Neural progenitor cell (in vitro differentiated cells): ENCODE measurements at regions not wholly inside any gene's neighbourhood (a gene's known extent, or its start where the extent isn't known, plus 50 kb on each side); places are given as distances from the start of the nearest gene placed in this dataset.

Experiments
- EZH2 ChIP-seq: fragments of 200-600 bp; sonication (generic); IDR thresholded peaks from 2 replicates; pipeline ENCODE4 v1.6.1; 2017; ENCODE audit warnings: antibody characterized with exemption, mild to moderate bottlenecking, moderate library complexity
- EZH2phosphoT487 ChIP-seq: fragments of 200-600 bp; sonication (generic); IDR thresholded peaks from 2 replicates; pipeline ENCODE4 v1.6.1; 2017; ENCODE audit warnings: antibody characterized with exemption
- TF ChIP-seq, protein P1 (sequence below): fragments of 200-600 bp; sonication (generic); IDR thresholded peaks from 2 replicates; pipeline ENCODE4 v1.5.1; 2017; ENCODE audit warnings: antibody characterized with exemption, mild to moderate bottlenecking

- TF ChIP-seq, protein P1, sequence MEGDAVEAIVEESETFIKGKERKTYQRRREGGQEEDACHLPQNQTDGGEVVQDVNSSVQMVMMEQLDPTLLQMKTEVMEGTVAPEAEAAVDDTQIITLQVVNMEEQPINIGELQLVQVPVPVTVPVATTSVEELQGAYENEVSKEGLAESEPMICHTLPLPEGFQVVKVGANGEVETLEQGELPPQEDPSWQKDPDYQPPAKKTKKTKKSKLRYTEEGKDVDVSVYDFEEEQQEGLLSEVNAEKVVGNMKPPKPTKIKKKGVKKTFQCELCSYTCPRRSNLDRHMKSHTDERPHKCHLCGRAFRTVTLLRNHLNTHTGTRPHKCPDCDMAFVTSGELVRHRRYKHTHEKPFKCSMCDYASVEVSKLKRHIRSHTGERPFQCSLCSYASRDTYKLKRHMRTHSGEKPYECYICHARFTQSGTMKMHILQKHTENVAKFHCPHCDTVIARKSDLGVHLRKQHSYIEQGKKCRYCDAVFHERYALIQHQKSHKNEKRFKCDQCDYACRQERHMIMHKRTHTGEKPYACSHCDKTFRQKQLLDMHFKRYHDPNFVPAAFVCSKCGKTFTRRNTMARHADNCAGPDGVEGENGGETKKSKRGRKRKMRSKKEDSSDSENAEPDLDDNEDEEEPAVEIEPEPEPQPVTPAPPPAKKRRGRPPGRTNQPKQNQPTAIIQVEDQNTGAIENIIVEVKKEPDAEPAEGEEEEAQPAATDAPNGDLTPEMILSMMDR: no peak
- no peak for TF ChIP-seq EZH2
- no peak for TF ChIP-seq EZH2phosphoT487
These were observed 65.7 kb upstream of the NAV2 start for GRCh38 chr11:19646921-19647320.
